GM12878 (cell line): ENCODE measurements at regions not wholly inside any gene's neighbourhood (a gene's known extent, or its start where the extent isn't known, plus 50 kb on each side); places are given as distances from the start of the nearest gene placed in this dataset.

Experiments
- ATAC-seq: fragments of 200-7000 bp; cut with Tn5 transposase; 3 replicates; pipeline ENCODE4 v1.9.1; 2020; ENCODE audit warnings: mild to moderate bottlenecking, moderate library complexity
- BruUV-seq: library from RNA; stranded (reverse); fragments of 400-500 nt; replicated peaks from 2 replicates; lab custom pipeline; 2021; lab: Mats Ljungman, UMichigan
- CTCF ChIA-PET: fragments of 300-600 bp; sonication (Branson Sonifier 250); formaldehyde crosslinking; extraction: SDS; loops from one replicate; lab custom pipeline; 2021; ENCODE audit warnings: inconsistent platforms; lab: Yijun Ruan, JAX
- POLR2A ChIA-PET: fragments of 350-600 bp; formaldehyde crosslinking; extraction: SDS; loops from one replicate; lab custom pipeline; 2021; ENCODE audit warnings: inconsistent platforms; lab: Charles Lee
- RAD21 ChIA-PET: fragments of 300-600 bp; sonication (Branson Sonifier 250); formaldehyde crosslinking; loops from one replicate; lab custom pipeline; 2023; ENCODE audit warnings: antibody characterized with exemption; ENCODE audit not compliant: unreplicated experiment; lab: Charles Lee
- SMC1A ChIA-PET: fragments of 300-600 bp; sonication (Branson Sonifier 250); formaldehyde crosslinking; loops from one replicate; lab custom pipeline; 2023; ENCODE audit not compliant: unreplicated experiment, uncharacterized antibody; lab: Charles Lee
- DNase-seq: peaks from one replicate; pipeline ENCODE4 v3.0.0-alpha.2; 2011; ENCODE audit warnings: low read depth, low spot score
- FAIRE-seq: peaks from 3 replicates; lab custom pipeline; 2011; peaks lifted over from hg19 to GRCh38; lab: Jason Lieb, UNC
- H2AFZ ChIP-seq: 2 replicates; pipeline ENCODE4 v1.6.0; 2011; ENCODE audit warnings: low read depth, low read length, control low read depth; ENCODE audit not compliant: control insufficient read depth
- H3K27ac ChIP-seq: 2 replicates; pipeline ENCODE4 v1.5.1; 2011; ENCODE audit warnings: control low read depth; ENCODE audit not compliant: control insufficient read depth, insufficient read depth
- H3K27me3 ChIP-seq, 2 experiments: replicated peaks in 1 of 2; 2 replicates each; pipeline versions ENCODE4 v1.6.0 to v1.6.1; 2011; ENCODE audit warnings: low read length in 1 of 2; ENCODE audit not compliant: control insufficient read depth in 2 of 2, insufficient read depth in 2 of 2
- H3K36me3 ChIP-seq, 2 experiments: 2 replicates each; pipeline ENCODE4 v1.5.1; 2011; ENCODE audit warnings: low read length in 1 of 2; ENCODE audit not compliant: control insufficient read depth in 2 of 2, insufficient read depth in 2 of 2
- H3K4me1 ChIP-seq: 2 replicates; pipeline ENCODE4 v1.6.1; 2011; ENCODE audit warnings: mild to moderate bottlenecking, low read length, moderate library complexity, mixed read lengths; ENCODE audit not compliant: control insufficient read depth, insufficient read depth
- H3K4me2 ChIP-seq: 2 replicates; pipeline ENCODE4 v1.6.0; 2011; ENCODE audit warnings: control low read depth; ENCODE audit not compliant: control insufficient read depth, insufficient read depth
- H3K4me3 ChIP-seq: fragments of 200-600 bp; sonication (generic); 2 replicates; pipeline ENCODE4 v1.5.1; 2016
- H3K79me2 ChIP-seq: 2 replicates; pipeline ENCODE4 v1.6.0; 2011; ENCODE audit warnings: low read length; ENCODE audit not compliant: control insufficient read depth, insufficient read depth
- H3K9ac ChIP-seq: 2 replicates; pipeline ENCODE4 v1.8.0; 2011; ENCODE audit warnings: low read length, control low read depth, mixed read lengths; ENCODE audit not compliant: control insufficient read depth, insufficient read depth
- H3K9me3 ChIP-seq: replicated peaks from 3 replicates; pipeline ENCODE4 v1.5.1; 2011; ENCODE audit warnings: mild to moderate bottlenecking, low read length; ENCODE audit not compliant: control insufficient read depth, insufficient read depth
- H4K20me1 ChIP-seq: 2 replicates; pipeline ENCODE4 v1.6.0; 2011; ENCODE audit not compliant: control insufficient read depth, insufficient read depth
- CUX1 ChIP-seq: IDR thresholded peaks from 2 replicates; pipeline ENCODE4 v1.6.1; 2012; ENCODE audit warnings: improper control_type of control experiment, low read depth, low read length; ENCODE audit not compliant: insufficient replicate concordance
- MTA2 ChIP-seq: fragments of 450-650 bp; IDR thresholded peaks from 2 replicates; pipeline ENCODE4 v1.6.1; 2016; ENCODE audit warnings: low read depth, mild to moderate bottlenecking, moderate library complexity
- NFIC ChIP-seq: IDR thresholded peaks from 2 replicates; pipeline ENCODE4 v1.6.1; 2012; ENCODE audit warnings: low read depth, mild to moderate bottlenecking, inconsistent platforms, low read length, moderate library complexity
- NFYA ChIP-seq: IDR thresholded peaks from 2 replicates; pipeline ENCODE4 v1.6.1; 2011; ENCODE audit warnings: low read depth, mild to moderate bottlenecking, low read length, improper control_type of control experiment, borderline replicate concordance
- POLR2A ChIP-seq: IDR thresholded peaks from 2 replicates; pipeline ENCODE4 v1.6.1; 2011; ENCODE audit warnings: low read depth, mild to moderate bottlenecking, low read length
- RELB ChIP-seq: fragments of 450-650 bp; IDR thresholded peaks from 2 replicates; pipeline ENCODE4 v1.6.1; 2017; ENCODE audit warnings: low read depth, mild to moderate bottlenecking, moderate library complexity
- SIN3A ChIP-seq: IDR thresholded peaks from 2 replicates; pipeline ENCODE4 v1.6.1; 2012; ENCODE audit warnings: low read depth, low read length, improper control_type of control experiment
- WGBS: methylation state at CpG from one replicate; pipeline ENCODE4 v1.1.6; 2016; ENCODE audit warnings: low lambda C conversion rate; ENCODE audit not compliant: insufficient replicate concordance, insufficient coverage; ENCODE audit errors: missing lambda C conversion rate; 5-methylcytosine and 5-hydroxymethylcytosine counted together
- in situ Hi-C: fragments of 300-500 bp; cut with MboI; formaldehyde crosslinking; loops from 9 replicates; pipeline ENCODE4 v1.14.3; 2018; ENCODE audit warnings: mixed read lengths
- intact Hi-C: fragments of 100-400 bp; cut with micrococcal nuclease; formaldehyde crosslinking; loops from one replicate; pipeline ENCODE4 v1.14.2; 2022; ENCODE audit not compliant: unreplicated experiment

- DNase-seq: no peak
- ChIA-PET POLR2A (no interaction called here), RAD21 (no interaction called here), SMC1A (no interaction called here), CTCF (no interaction called here)
- Histone ChIP-seq H3K4me3 (no peak overlapping the region), H3K4me2 (no peak overlapping the region), H3K27ac (no peak overlapping the region), H3K9me3 (no peaks in the 10 kb centered on the region), H3K79me2 (no peaks in the 10 kb centered on the region), H3K9ac (no peak overlapping the region), H3K27me3 (no peaks in the 10 kb centered on the region), H2AFZ (no peak overlapping the region), H3K4me1 (no peaks in the 10 kb centered on the region), H3K36me3 (no peaks in the 10 kb centered on the region), H4K20me1 (no peaks in the 10 kb centered on the region)
- 3% methylated on average over 3 of the region's 3 CpGs for WGBS
- no peak for FAIRE-seq
- peak; percentile 80 for ATAC-seq
- no TSS peak for BruUV-seq
- TF ChIP-seq RELB (peak; percentile 44; the same call in 1 of the 2 replicates), MTA2 (no peak), POLR2A (no peak), NFIC (no peak), SIN3A (no peak), NFYA (no peak), CUX1 (no peak)
- in situ Hi-C loops: no loop called here
- intact Hi-C loops: no loop called here
Observed at GRCh38 chr3:95148107-95148506, 1085.2 kb downstream of the NSUN3 start.
